GM21526 (cell line): ENCODE measurements at regions not wholly inside any gene's neighbourhood (a gene's known extent, or its start where the extent isn't known, plus 50 kb on each side); places are given as distances from the start of the nearest gene placed in this dataset.
"Not testable (repeated sequence)": the region's sequence is repeated elsewhere in the genome, so short reads cannot be mapped to it uniquely, and the experiment has no call there.

Experiments
- ATAC-seq: cut with Tn5 transposase; IDR thresholded peaks from one replicate; pipeline ENCODE4 v1.9.1; 2021; ENCODE audit warnings: moderate library complexity; ENCODE audit not compliant: unreplicated experiment, low FRiP score

DNA sequence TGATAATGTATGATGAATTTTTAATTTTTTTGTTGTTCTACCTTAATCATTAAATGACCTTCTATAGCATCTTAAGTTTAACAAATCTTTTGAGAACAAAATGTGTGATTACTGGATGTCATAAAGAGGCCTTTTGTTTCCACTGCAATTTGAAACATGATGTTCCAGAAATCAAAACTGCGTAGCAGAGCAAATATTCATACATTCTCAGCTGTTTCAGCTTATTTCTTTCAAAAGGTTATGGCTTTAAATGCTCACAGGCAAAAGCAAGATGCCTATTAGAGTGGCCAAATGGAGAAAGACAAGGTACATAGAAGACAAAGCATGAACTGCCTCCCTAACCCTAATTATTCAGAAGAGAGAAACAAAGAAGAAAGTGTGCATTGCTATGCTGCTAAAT is 233.0 kb upstream of the SLC7A11 start:
- ATAC-seq, result no peak

DNA sequence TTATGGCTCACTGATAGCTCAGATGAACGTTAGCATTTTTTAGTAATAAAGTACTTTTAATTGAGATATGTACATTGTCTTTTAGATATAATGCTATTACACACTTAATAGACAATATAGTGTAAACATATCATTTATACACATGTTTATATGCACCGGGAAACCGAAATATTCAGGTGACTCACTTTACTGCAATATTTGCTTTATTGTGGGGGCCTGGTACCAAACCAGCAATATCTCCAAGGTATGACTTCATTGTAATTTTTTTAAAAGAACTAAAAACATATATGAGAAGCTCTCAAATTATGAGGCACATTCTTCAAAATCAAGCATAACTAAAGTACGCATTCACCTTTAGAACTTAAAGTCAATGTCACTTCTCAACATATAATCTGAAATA is 231.2 kb upstream of the SLC7A11 start:
- ATAC-seq, result no peak

DNA sequence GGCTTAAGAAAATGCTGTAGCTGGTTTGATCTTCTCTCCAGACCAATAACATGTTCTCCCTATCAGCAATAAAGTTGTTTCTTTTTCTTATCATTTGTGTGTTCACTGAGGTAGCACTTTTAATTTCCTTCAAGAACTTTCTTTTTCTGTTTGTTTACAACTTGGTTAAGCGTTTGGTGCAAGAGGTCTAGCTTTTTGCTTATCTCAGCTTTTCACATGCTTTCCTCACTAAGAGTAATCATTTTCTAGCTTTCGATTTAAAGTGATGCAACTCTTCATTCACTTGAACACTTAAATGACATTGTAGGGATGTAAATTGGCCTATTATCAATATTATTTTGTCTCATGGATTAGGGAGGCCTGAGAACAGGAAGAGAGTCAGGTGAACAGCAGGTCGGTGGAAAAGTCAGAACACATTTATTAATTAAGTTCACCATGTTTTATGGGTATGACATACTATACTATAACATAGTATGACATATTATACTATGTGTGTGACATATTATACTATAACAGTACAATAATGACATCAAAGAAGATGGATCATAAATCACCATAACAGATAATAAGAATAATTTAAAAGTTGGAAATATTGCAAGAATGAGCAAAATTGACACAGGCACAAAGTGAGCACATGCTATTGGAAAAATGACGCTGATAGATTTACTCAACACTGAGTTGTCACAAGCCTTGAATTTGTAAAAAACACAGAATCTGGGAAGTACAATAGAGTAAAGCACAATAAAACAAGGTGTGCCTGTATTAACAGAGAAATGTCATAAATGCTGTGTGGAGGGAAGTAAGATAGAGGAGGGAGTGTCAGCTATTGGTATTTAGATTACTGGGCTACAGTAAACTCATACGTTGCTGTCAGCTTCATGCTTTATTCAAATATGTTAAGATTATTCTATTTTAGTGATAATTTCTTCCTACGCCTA is 218.6 kb upstream of the SLC7A11 start:
- ATAC-seq, result no peak

DNA sequence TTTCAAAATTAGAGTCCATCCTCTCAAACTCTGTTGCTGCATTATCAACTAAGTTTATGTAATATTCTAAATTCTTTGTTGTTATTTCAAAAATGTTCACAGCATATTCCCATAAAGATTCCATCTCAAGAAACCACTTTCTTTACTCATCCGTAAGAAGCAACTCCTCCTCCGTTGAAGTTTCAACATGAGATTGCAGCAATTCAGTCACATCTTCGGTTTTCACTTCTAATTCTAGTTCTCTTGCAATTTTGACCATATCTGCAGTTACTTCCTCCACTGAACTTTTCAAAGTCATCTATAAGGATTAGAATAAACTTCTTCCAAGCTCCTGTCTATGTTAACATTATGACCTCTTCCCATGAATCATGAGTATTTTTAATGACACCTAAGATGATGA is 216.6 kb upstream of the SLC7A11 start:
- ATAC-seq, result no peak

DNA sequence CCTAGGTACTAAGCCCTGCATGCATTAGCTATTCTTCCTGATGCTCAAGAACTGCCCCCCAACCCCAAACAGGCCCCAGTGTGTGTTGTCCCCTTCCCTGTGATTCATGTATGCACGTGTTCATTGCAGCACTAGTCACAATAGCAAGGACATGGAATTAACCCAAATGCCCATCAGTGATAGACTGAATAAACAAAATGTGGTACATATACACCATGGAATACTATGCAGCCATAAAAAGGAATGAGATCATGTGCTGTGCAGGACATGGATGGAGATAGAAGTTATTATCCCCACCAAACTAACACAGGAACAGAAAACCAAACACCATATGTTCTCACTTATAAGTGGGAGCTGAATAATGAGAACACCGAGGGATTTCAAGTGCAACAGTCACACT is 214.2 kb upstream of the SLC7A11 start:
- ATAC-seq, result not testable (repeated sequence)

DNA sequence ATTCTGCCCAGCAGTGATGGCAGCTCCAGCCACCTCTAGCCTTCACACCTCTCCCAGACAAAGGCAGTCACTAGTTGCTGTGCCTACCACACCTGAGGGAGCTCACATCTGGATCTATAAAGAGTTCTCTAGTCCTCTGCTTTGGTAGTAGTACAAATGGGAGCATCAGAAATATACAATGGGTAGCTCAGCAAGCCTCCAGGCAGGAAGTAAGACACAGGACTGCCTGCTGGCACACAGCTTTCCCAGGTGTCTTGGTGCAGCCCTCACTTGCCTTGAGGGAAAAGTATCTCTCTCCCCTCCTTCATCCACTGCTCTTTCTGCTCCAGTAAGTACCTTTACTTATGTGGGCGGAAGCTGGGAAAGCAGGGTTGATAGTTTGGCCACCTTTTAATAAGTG is 212.9 kb upstream of the SLC7A11 start:
- no peak for ATAC-seq

DNA sequence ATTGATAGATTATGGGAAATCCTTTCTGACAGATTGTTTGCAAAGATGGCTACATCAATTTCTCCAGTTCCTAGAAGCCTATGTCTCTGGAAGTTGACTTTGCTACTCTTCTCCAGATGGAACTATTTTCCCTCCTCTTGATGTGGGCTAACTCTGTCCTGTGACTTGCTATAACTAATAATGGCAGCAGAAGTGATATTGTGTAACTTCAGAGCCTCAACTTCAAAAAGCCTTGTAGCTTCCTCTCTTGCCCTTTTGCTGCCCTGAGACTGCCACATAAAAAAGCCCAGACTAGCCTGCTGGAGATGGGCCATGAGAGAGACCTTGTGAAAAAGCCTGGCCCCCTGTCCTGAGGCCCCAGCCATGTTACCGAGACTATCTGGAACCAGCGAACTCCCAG is 210.7 kb upstream of the SLC7A11 start:
- ATAC-seq, result no peak

DNA sequence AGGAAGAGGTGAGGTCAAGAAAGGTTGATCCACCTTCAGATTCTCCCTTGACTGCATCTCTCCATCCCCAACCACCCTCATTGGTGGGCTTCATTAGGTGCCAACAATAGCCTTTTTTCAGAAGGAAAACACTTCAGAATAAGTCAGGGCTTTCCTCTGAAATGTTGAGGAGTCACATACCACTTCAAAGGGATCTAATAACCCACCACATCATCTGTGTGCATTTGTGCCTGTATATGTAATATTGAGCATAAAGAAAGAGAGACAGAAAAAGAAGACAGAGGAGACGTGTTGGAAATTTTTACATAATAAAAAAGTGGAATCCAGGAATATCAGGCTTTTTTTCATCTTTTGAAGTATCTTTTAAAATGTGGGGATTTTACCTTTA is 209.1 kb upstream of the SLC7A11 start:
- ATAC-seq, result no peak

DNA sequence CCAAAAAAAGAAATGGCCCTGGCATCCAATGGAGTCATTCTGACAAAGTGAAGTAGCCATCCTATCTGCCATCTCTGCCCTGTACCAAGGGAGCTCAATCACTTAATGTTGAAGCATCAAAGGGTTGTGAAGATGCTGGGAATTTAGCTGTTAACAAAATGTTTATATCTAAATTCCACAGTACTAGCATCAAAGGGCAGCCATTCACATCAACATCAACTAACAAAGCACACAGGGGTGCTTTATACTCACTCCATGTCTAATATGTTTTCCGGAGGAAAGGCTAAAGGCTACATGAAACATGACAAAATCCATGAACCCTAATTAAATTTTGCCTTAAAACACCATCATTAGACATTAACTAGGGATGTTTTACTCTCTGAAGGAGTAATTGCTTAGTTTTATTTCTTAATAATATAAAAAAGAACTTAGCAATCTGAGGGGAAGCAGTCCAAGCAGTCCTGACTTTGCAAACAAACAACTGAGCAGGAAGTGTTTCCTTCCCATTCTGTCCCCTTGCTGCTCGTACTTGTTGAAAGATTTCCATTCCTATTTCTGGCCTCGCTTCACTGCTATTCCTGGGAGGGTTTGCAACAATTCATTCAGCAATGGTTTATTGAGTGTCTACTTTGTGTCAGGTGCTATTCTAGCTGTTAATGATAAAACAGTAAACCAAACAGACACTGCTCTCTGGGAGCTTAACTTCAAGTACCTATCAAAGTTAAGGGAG is 208.6 kb upstream of the SLC7A11 start:
- no peak for ATAC-seq

DNA sequence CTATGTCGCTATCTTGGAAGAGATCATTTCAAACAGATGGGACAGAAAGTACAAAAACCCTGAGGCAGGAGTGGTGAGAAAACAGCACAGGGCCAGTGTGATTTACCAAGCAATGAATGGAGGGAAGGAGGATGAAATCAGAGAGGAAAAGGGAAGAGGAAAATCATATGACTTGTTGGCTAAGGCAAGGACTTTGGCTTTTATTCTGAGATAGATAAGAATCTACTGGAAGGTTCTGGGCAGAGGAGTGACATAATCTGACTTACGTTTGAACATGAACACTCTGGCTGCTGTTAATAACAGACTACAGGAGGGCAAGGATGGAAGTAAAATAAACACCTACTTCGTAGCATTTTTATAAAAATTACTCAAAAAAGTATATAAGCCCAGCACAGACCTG is 207.8 kb upstream of the SLC7A11 start:
- ATAC-seq, result no peak

DNA sequence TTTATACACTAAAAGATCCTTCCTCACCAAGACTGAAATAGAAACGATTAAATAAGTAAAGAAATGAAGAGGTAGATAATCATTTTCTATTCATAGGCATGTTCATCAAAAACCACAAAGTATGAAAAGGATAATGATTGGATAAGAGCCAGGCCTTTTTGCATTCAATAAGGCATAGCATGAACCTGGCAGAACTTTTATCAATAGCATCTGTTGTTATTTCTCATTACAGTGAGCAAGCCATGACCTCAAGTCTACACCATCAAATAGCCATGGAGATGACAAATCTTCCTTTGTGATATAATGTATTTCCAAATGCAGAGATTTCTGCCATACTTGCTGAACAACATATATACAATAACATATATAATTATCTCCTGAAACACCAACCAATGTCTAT is 206.0 kb upstream of the SLC7A11 start:
- ATAC-seq, result no peak

DNA sequence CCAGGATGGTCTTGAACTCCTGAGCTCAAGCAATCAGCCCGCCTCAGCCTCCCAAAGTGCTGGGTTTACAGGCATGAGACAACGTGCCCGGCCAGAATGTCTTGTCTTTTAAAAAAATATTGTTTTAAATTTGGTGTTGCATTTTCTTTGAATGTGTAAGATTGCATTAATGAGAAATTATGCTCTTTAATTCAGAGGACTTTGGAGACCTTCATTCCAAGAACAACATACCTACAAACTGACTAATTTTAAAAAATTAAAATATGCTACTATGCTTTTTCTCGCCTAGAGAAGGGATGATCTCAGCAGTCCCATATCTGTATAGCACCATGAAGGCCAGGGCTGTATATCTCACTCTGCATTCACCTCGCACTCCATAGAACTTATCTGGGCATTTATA is 204.3 kb upstream of the SLC7A11 start:
- no peak for ATAC-seq

DNA sequence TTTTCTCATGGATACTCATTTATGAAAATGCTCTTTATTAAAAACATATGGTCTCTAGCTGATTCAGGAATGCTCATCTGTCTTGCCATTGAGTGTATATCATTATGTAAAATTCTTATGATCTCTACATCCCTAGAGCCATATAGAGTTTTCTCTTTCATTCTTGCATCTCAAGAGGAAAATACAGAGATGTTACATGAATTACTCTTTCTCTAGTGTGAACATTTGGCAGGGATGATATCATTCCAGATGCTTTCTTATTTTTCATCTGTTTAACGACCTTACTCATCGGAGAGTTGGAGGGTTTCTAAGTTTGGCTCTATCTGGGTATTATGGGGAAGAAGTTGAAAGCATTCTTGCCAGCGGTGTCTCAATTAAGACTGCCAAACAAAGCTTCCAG is 202.9 kb upstream of the SLC7A11 start:
- no peak for ATAC-seq

DNA sequence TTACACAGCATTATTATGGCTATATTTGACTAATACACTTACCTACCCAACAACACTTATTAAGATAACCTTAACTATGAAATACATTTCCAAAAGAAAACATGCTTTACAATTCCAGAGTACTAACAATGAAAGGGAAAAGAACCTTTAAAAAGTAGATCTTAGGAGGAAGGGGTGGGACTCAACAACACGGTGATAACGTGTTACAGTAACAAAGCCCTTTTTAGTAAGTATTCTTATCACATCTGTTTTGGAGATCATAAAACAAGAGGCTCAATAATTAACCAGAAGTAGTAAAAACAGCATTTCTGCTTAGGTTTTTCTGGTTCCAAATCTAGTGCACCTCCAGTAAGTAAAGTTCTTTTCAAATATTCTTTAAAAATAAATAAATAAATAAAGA is 202.1 kb upstream of the SLC7A11 start:
- no peak for ATAC-seq

DNA sequence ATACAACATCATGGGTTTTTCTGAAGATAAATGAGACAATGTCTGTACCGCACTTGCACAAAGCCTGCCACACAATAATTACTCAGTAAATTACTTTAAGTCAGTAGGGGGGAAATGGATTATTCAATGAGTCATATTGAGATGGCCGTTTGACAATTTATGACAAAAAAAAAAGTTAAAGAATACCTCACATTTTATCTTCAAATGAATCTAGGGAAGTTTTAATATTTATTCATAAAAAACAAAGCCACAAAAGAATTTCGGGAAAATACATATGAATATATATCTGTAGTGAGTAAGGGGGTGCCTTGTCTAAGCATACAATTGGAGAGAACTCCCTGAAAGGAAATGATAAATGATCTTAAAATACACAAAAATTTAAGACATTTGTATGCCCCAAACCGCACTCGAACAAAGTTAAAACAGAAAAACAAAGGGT is 197.0 kb upstream of the SLC7A11 start:
- ATAC-seq, result no peak

DNA sequence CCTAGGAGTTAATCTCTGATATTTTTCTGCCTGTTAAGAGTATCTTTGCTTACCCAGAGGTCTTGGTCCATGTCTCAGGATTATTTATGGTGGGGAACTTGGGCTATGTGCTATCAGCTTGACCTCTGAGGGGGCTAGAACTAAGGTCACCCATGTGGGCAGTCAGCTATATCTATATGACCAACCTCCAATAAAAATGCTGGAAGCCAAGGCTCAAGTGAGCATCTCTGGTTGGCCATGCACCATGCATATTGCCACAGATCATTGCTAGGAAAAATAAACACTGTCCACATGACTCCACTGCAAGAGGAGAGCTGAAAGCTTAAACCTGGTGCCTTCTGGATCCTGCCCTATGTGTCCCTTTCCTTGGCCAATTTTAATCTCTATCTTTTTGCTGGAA is 196.5 kb upstream of the SLC7A11 start:
- ATAC-seq, result no peak

DNA sequence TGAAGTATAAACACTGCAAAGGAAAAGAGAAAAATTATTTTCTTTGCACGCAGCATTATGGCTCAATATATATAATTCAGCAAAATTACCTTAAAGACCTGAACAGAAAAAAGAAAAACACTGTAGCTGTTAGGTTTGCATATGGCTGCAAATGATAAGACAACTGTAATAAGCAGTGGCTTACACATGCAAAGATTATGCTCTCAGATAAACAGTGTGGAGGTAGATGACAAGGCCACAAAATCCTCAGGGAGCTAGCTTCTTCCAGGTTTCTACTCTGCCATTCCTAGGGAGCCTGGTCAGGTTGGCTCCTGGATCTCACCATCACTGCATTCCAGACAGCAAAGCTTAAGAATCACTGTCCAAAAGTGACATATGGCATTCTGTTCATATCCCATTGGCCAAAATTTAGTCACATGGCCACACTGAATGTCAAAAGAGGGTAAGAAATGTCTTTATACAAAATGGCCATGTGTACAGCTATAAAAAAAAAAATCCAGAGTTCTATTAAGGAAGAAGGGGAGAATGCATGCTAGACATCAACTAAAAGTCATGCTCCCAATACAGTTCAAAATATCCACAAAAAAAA is 195.2 kb upstream of the SLC7A11 start:
- no peak for ATAC-seq

DNA sequence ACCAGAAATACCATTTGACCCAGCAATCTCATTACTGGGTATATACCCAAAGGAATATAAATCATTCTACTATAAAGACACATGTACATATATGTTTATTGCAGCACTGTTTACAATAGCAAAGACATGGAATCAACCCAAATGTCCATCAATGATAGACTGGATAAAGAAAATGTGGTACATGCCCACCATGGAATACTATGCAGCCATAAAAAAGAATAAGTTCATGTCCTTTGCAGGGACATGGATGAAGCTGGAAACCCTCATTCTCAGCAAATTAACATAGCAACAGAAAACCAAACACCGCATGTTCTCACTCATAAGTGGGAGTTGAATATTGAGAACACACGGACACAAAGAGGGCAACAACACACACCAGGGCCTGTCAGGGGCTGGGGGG is 193.6 kb upstream of the SLC7A11 start:
- not testable (repeated sequence) for ATAC-seq

DNA sequence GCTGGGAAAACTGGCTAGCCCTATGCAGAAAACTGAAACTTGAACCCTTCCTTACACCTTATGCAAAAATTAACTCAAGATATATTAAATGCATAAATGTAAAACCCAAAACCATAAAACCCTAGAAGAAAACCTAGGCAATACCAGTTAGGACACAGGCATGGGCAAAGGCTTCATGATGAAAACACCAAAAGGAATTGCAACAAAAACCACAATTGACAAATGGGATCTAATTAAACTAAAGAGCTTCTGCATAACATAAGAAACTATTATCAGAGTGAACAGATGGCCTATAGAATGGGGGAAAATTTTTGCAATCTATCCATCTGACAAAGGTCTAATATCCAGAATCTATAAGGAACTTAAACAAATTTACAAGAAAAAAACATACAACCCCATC is 192.9 kb upstream of the SLC7A11 start:
- ATAC-seq, result not testable (repeated sequence)

DNA sequence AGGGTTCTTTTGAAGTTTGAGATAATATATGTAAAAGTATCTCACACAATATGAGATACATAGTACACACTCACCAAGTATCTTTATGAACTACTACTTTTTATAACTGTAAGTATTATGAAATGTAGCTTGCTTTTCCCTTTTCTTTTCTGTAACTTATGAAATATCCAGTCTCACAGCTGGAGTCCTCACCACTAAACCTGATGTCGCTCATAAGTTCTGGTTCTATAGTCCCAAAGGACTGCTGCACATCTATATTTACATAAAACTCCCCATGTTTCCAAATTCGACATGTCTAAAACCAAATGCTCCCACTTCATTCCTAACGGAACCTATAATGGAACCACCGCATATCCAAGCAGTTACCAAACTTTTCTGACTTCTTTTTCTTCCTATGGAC is 186.5 kb upstream of the SLC7A11 start:
- ATAC-seq, result no peak

DNA sequence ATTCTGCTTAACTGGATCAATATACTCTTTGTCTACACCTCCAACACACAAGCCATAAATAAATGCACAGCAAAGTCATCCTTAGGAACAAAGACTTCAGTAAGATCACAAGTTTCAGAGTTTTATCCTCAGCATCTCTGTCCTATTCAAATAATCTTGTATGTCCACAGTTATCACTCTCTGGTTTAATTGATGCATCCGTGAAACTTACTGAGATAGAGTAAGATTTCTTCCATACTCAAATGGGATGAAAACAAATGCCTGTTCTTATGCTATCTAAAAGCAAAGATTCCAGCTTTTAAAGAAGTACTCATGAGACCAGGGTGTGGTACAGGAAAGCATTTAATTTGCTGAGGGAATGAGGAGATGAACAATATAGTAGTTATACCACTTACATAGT is 184.6 kb upstream of the SLC7A11 start:
- ATAC-seq, result no peak

DNA sequence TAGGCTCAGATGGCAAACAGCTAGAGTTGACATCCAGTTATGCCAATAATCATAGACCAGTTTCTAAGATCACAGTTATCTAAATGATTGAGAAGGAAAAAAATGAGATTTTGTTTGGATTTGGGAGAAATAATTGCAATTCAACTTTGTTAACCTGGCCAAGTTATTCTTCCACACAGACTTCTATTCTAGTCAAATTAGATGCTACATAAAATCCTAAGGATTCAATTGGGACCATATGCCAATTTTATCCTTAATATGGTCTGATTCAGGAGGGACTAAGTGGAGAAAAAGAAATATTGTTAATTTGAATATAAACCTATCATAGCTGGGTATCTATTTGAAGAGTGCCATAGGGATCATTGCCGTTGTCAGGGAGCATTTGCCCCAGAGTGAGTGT is 178.3 kb upstream of the SLC7A11 start:
- no peak for ATAC-seq
